ENCODE measurements at regions not wholly inside any gene's neighbourhood (a gene's known extent, or its start where the extent isn't known, plus 50 kb on each side); places are given as distances from the start of the nearest gene placed in this dataset.

DNA sequence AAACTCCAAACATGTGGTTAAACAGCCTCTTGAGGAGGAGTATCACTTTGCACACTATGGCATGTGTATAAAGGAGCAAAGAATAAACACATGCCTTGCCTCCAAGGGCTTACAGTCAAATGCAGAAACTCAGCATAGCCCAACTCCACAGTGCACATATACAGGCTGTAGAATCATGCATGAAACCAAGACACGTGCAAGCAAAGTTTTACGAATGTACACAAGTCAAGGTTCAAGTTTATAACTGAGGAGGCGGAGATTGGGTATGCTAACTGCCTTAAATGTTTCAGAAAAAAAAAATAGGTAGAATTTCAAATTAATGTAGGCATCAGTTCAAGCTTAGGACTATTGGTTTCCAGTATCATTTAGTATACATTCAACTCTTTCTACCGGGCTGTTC lies 321.1 kb downstream of the SOX9 start:
- peaks cover 0 to 6% (median 0%) of the 10 kb centered on the region in 3 donors for H3K27me3 Mint-ChIP-seq (ENCODE audit: low read depth in 3 of 3)
- no peaks in the 10 kb centered on the region for H4K20me1 ChIP-seq (ENCODE audit: insufficient read depth, low read length)
- H3K36me3 Mint-ChIP-seq: no peaks in the 10 kb centered on the region
- no peaks in the 10 kb centered on the region for H3K4me1 Mint-ChIP-seq
- H3K27ac ChIP-seq (ENCODE audit: low read depth in 1 of 2, low read length in 2 of 2): no peak overlapping the region
- H3K9ac ChIP-seq (ENCODE audit: insufficient read depth, low read length, poor library complexity, severe bottlenecking): no peak overlapping the region
- no peaks in the 10 kb centered on the region for H3K79me2 ChIP-seq (ENCODE audit: insufficient read depth, low read length)
- H2AFZ ChIP-seq (ENCODE audit: insufficient read depth, low read depth, low read length, poor library complexity, severe bottlenecking): no peak overlapping the region
- H3K4me1 ChIP-seq (ENCODE audit: control insufficient read depth in 1 of 2, insufficient read depth in 2 of 2, low read length in 2 of 2): no peaks in the 10 kb centered on the region
- intact Hi-C loops (cut with micrococcal nuclease): no loop called here
- peaks cover 3 to 34% of the 10 kb centered on the region in 2 donors for H3K9me3 ChIP-seq (replicated peaks in 1 of 2; ENCODE audit: control insufficient read depth in 1 of 2, insufficient read depth in 1 of 2, low read length in 2 of 2)
- no peaks in the 10 kb centered on the region for H3K27me3 ChIP-seq (ENCODE audit: control insufficient read depth in 2 of 2, insufficient read depth in 2 of 2, low read length in 2 of 2)
- H3K4me3 ChIP-seq (replicated peaks in 1 of 3; ENCODE audit: low read depth in 2 of 3, low read length in 3 of 3): no peak overlapping the region
- H3K4me2 ChIP-seq (replicated peaks; ENCODE audit: extremely low read depth, low read length, poor library complexity, severe bottlenecking): no peak overlapping the region
- 92% methylated on average over 2 of the region's 4 CpGs for WGBS (ENCODE audit: insufficient coverage)
- H3K4me3 Mint-ChIP-seq: no peak overlapping the region
- no peak overlapping the region for H3K27ac Mint-ChIP-seq
- TF ChIP-seq, protein P1, sequence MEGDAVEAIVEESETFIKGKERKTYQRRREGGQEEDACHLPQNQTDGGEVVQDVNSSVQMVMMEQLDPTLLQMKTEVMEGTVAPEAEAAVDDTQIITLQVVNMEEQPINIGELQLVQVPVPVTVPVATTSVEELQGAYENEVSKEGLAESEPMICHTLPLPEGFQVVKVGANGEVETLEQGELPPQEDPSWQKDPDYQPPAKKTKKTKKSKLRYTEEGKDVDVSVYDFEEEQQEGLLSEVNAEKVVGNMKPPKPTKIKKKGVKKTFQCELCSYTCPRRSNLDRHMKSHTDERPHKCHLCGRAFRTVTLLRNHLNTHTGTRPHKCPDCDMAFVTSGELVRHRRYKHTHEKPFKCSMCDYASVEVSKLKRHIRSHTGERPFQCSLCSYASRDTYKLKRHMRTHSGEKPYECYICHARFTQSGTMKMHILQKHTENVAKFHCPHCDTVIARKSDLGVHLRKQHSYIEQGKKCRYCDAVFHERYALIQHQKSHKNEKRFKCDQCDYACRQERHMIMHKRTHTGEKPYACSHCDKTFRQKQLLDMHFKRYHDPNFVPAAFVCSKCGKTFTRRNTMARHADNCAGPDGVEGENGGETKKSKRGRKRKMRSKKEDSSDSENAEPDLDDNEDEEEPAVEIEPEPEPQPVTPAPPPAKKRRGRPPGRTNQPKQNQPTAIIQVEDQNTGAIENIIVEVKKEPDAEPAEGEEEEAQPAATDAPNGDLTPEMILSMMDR (IDR thresholded peaks at IDR 0.05): no peak
- DNase-seq: no peak
- H3K36me3 ChIP-seq (replicated peaks in 1 of 2; ENCODE audit: control insufficient read depth in 1 of 2, insufficient read depth in 2 of 2, low read length in 2 of 2): no peaks in the 10 kb centered on the region
- peaks cover 9 to 34% (median 18%) of the 10 kb centered on the region in 7 donors for H3K9me3 Mint-ChIP-seq

DNA sequence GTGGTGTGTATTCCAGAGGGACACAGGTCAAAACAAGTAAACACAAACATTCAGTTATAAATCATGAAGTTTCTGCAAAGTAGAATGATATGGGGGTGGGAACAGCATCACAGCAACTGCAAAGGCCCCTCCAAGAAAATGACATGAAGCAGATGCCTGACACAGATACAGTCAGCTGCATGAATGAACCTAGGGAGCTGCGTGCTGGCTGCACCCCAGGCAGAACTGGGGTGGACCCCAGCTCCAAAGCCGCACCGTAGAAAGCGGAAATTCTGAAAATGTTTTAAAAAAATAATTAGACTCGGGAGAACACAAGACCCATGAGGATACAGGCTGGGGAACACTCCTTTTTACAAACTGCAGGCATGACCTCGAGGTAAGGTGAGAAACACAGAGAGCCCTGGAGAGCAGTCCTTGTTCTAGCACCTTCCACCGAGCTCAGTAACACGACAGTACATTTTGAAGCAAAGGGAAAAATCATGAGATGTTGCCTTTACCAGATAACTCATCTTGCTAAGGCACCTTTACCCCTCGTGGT lies 323.8 kb downstream of the SOX9 start:
- H3K27me3 ChIP-seq (ENCODE audit: control insufficient read depth in 2 of 2, insufficient read depth in 2 of 2, low read length in 2 of 2): no peaks in the 10 kb centered on the region
- no peak for DNase-seq
- Mint-ChIP-seq H3K27me3 (ENCODE audit: low read depth in 3 of 3) (peaks cover 0 to 5% (median 1%) of the 10 kb centered on the region in 3 donors), H3K36me3 (no peaks in the 10 kb centered on the region), H3K4me1 (no peaks in the 10 kb centered on the region), H3K27ac (no peak overlapping the region), H3K4me3 (no peak overlapping the region), H3K9me3 (peaks cover 8 to 26% (median 13%) of the 10 kb centered on the region in 7 donors)
- no peaks in the 10 kb centered on the region for H3K36me3 ChIP-seq (replicated peaks in 1 of 2; ENCODE audit: control insufficient read depth in 1 of 2, insufficient read depth in 2 of 2, low read length in 2 of 2)
- peaks cover 3 to 24% of the 10 kb centered on the region in 2 donors for H3K9me3 ChIP-seq (replicated peaks in 1 of 2; ENCODE audit: control insufficient read depth in 1 of 2, insufficient read depth in 1 of 2, low read length in 2 of 2)
- H4K20me1 ChIP-seq (ENCODE audit: insufficient read depth, low read length): no peaks in the 10 kb centered on the region
- H3K27ac ChIP-seq (ENCODE audit: low read depth in 1 of 2, low read length in 2 of 2): no peak overlapping the region
- TF ChIP-seq, protein P1 (IDR thresholded peaks at IDR 0.05): no peak
- no peaks in the 10 kb centered on the region for H3K79me2 ChIP-seq (ENCODE audit: insufficient read depth, low read length)
- H3K4me1 ChIP-seq (ENCODE audit: control insufficient read depth in 1 of 2, insufficient read depth in 2 of 2, low read length in 2 of 2): no peaks in the 10 kb centered on the region
- no peak overlapping the region for H3K4me2 ChIP-seq (replicated peaks; ENCODE audit: extremely low read depth, low read length, poor library complexity, severe bottlenecking)
- H3K9ac ChIP-seq (ENCODE audit: insufficient read depth, low read length, poor library complexity, severe bottlenecking): no peak overlapping the region
- intact Hi-C loops (cut with micrococcal nuclease): no loop called here
- WGBS (ENCODE audit: insufficient coverage): 76% methylated on average over 7 of the region's 9 CpGs
- no peak overlapping the region for H2AFZ ChIP-seq (ENCODE audit: insufficient read depth, low read depth, low read length, poor library complexity, severe bottlenecking)
- H3K4me3 ChIP-seq (replicated peaks in 1 of 3; ENCODE audit: low read depth in 2 of 3, low read length in 3 of 3): no peak overlapping the region
